ENCODE measurements at regions not wholly inside any gene's neighbourhood (a gene's known extent, or its start where the extent isn't known, plus 50 kb on each side); places are given as distances from the start of the nearest gene placed in this dataset.
"Not testable (repeated sequence)": the region's sequence is repeated elsewhere in the genome, so short reads cannot be mapped to it uniquely, and the experiment has no call there.

DNA sequence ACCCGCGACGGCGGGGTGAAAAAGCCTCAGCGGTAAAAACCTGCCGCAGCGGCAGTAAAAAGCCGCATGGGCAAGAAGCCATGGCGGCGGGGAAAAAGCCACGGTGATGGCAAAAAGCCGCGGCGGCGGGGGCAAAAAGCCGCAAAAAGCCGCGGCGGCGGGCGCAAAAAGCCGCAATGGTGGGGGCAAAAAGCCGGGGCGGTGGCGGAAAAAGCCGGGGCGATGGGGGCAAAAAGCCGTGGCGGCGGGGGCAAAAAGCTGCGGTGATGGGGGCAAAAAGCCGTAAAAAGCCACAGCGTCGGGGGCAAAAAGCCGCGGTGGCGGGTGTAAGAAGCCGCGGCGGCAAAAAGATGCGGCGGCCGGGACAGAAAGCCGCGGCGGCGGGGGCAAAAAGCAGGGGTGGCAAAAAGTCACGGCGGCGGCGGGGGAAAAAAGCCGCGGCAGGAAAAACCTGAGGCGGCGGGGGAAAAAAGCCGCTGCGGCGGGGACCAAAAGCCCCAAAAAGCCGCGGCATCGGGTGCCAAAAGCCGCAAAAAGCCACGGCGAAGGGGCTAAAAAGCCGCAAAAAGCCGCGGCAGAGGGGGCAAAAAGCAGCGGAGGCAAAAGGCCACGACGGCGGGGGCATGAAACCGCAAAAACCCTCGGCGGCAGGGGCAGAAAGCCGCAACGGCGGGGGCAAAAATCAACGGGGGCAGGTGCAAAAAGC lies 488.5 kb downstream of the ZNF33B start:
- DNase-seq = no peak
- H3K4me1 ChIP-seq = no peaks in the 10 kb centered on the region
- ATAC-seq = no peak
- H3K9me3 ChIP-seq = no peaks in the 10 kb centered on the region
- H3K4me3 ChIP-seq = no peak overlapping the region
- H3K27ac ChIP-seq = no peak overlapping the region
- H3K36me3 ChIP-seq = no peaks in the 10 kb centered on the region
- H3K27me3 ChIP-seq = no peaks in the 10 kb centered on the region
- intact Hi-C loops (cut with DNase I) = no loop called here
- TF ChIP-seq, protein P1, sequence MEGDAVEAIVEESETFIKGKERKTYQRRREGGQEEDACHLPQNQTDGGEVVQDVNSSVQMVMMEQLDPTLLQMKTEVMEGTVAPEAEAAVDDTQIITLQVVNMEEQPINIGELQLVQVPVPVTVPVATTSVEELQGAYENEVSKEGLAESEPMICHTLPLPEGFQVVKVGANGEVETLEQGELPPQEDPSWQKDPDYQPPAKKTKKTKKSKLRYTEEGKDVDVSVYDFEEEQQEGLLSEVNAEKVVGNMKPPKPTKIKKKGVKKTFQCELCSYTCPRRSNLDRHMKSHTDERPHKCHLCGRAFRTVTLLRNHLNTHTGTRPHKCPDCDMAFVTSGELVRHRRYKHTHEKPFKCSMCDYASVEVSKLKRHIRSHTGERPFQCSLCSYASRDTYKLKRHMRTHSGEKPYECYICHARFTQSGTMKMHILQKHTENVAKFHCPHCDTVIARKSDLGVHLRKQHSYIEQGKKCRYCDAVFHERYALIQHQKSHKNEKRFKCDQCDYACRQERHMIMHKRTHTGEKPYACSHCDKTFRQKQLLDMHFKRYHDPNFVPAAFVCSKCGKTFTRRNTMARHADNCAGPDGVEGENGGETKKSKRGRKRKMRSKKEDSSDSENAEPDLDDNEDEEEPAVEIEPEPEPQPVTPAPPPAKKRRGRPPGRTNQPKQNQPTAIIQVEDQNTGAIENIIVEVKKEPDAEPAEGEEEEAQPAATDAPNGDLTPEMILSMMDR (IDR thresholded peaks at IDR 0.05) = no peak

DNA sequence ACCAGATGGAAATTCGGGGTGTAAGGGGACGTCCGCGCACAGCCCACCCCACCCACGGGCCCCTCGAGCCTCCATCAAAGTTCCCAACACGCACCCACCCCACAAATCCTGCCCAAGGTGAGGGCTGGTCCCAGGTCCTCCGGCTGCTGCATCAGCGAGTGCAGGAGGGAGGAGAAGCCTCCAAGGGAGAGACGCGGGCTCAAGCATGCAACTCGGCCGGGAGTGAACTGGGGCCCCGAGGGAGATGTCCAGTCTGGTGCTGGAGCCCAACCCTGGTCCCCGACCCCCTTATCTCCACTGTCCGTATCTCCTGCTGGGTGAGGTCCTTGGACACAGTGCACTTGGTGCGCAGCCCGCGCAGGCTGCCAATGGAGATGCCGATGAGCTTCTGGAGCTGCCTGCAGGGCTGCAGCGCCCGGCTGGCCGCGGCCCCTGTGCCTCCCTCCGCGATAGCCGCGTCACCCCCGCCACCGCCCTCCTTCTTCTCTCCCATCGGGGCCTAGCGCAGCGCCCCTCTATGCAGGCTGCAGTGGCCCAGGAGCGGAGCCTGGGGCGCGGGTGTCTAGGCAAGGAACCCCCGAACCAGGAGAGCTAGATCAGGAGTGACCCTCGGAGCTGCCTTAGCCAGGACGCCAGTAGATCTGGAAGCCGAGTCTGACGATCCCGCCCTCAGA lies 489.2 kb downstream of the ZNF33B start:
- H3K4me3 ChIP-seq = no peak overlapping the region
- TF ChIP-seq, protein P1 (IDR thresholded peaks at IDR 0.05) = no peak
- DNase-seq (peak; percentile 62), ATAC-seq (no peak)
- no peaks in the 10 kb centered on the region for H3K9me3 ChIP-seq
- H3K27me3 ChIP-seq = no peaks in the 10 kb centered on the region
- no peaks in the 10 kb centered on the region for H3K36me3 ChIP-seq
- H3K27ac ChIP-seq = no peak overlapping the region
- no peaks in the 10 kb centered on the region for H3K4me1 ChIP-seq
- intact Hi-C loops (cut with DNase I) = no loop called here

DNA sequence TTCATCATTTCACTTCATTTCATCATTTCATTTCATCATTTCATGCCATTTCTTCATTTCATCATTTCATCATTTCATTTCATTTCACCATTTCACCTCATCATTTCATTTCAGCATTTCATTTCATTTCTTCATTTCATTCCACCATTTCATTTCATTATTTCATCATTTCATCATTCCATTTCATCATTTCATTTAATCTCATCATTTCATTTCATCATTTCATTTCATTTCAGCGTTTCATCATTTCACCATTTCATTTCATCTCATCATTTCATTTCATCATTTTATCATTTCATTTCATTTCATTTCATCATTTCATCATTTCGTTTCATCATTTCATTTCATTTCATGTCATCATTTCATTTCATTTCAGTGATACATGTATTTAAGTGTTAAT lies 492.2 kb downstream of the ZNF33B start:
- H3K27me3 ChIP-seq; H3K27ac ChIP-seq; H3K9me3 ChIP-seq; ATAC-seq; H3K4me1 ChIP-seq; intact Hi-C loops (cut with DNase I); DNase-seq; H3K4me3 ChIP-seq; H3K36me3 ChIP-seq: not testable (repeated sequence)

DNA sequence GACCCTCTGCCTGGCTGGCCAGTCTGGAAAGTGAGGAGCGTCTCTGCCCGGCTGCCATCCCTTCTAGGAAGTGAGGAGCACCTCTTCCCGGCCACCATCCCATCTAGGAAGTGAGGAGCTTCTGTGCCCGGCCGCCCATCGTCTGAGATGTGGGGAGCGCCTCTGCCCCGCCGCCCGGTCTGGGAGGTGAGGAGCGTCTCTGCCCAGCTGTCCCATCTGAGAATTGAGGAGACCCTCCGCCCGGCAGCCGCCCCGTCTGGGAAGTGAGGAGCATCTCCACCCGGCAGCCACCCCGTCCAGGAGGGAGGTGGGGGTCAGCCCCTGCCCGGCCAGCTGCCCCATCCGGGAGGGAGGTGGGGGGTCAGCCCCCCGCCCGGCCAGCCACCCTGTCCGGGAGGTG lies 500.3 kb downstream of the ZNF33B start:
- H3K27ac ChIP-seq; H3K4me3 ChIP-seq; ATAC-seq; H3K4me1 ChIP-seq; H3K36me3 ChIP-seq; H3K9me3 ChIP-seq; intact Hi-C loops (cut with DNase I); H3K27me3 ChIP-seq; DNase-seq: not testable (repeated sequence)

DNA sequence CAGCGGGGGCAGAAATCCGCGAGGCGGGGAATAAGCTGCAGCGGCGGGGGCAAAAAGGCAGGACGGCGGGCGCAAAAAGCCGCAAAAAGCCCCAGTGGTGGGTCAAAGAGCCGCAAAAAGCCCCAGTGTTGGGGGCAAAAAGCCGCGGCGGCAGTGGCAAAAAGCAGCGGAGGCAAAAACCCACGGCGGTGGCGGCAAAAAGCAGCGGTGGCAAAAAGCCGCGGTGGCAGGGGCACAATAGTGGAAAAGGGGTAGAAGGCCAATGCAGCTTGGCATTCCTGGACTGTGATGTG lies 525.3 kb downstream of the ZNF33B start:
- Histone ChIP-seq H3K4me1 (no peaks in the 10 kb centered on the region), H3K4me3 (no peak overlapping the region), H3K27ac (no peak overlapping the region), H3K36me3 (no peaks in the 10 kb centered on the region), H3K9me3 (peaks cover 5% of the 10 kb centered on the region), H3K27me3 (no peaks in the 10 kb centered on the region)
- TF ChIP-seq, protein P1 (IDR thresholded peaks at IDR 0.05) = no peak
- ATAC-seq (no peak), DNase-seq (no peak)
- intact Hi-C loops (cut with DNase I) = no loop called here

DNA sequence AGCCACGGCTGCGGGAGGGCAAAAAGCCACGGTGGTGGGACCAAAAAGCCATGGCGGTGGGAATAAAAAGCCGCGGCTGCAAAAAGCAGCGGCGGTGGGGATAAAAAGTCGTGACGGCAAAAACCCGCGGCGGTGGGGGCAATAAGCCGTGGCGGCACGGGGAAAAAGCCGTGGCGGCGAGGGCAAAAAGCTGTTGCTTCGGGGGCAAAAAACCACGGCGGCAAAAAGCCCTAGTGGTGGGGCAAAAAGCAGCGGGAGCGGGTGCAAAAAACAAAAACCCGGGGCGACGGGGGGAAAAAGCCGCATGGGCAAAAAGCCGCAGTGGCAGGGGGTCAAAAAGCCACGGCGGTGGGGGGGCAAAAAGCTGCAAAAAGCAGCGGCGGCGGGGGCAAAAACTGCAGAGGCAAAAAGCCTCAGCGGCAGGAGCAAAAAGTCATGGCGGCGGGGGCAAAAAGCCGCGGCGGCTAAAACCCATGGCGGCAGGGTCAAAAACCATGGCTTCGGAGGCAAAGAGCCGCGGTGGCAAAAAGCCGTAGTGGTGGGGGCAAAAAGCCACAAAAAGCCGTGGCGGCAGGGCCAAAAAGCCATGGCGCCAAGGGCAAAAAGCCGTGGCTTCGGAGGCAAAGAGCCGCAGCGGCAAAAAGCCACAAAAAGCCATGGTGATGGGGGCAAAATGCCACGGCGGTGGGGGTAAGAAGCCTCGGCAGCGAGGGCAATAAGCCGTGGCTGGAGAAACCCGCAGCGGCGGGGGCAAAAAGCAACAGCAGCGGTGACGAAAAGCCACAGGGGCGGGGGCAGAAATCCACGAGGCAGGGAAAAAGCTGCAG lies 525.8 kb downstream of the ZNF33B start:
- intact Hi-C loops (cut with DNase I) = no loop called here
- H3K9me3 ChIP-seq = peaks cover 5% of the 10 kb centered on the region
- ATAC-seq (no peak), DNase-seq (no peak)
- H3K4me1 ChIP-seq = no peaks in the 10 kb centered on the region
- TF ChIP-seq, protein P1 (IDR thresholded peaks at IDR 0.05) = no peak
- no peak overlapping the region for H3K27ac ChIP-seq
- H3K36me3 ChIP-seq = no peaks in the 10 kb centered on the region
- H3K27me3 ChIP-seq = no peaks in the 10 kb centered on the region
- H3K4me3 ChIP-seq = no peak overlapping the region

Measured in upper lobe of right lung (tissue), 1 donor.